ENCODE measurements at regions not wholly inside any gene's neighbourhood (a gene's known extent, or its start where the extent isn't known, plus 50 kb on each side); places are given as distances from the start of the nearest gene placed in this dataset.
A peak's percentile ranks its signal among the peaks of the same experiment; 100 is the strongest.

DNA sequence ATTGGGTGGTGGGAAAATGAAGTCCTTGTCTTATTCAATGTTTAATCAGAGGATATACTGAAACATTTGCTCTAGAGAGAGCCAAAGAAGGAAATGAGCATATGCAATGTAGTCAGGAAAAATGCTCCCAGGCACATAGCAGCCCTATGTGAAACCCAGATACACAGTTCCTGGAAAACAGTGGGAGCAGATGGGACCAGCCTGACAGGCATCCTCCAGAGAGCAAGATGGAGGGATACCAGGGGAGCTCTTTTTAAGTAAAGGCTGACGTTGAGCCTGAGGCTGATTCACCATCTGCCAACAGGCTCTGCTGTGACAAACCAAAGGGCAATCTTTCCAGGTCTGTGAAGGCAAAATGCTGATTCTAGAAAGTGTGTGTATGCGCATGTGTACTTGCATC, 559.4 kb upstream of the KIRREL3 start:
- no peak for DNase-seq

DNA sequence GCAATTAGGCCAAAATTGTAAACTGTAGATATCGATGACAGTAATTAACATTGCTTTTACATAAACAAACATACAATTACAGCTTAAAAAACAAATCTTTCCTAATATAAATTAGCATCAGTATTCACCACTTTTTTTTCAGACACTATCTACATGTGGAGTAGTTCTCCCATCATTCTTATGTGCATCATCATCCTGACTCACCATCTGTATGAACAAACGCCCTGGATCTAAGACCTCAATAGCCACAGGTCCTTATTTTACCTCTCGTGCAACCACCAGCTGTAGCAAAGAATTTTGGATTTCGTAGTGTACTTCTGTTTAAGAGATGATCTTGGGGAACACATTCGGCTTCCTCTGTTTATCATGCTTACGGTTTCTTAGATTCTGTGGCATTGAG, 551.9 kb upstream of the KIRREL3 start:
- DNase-seq = no peak

DNA sequence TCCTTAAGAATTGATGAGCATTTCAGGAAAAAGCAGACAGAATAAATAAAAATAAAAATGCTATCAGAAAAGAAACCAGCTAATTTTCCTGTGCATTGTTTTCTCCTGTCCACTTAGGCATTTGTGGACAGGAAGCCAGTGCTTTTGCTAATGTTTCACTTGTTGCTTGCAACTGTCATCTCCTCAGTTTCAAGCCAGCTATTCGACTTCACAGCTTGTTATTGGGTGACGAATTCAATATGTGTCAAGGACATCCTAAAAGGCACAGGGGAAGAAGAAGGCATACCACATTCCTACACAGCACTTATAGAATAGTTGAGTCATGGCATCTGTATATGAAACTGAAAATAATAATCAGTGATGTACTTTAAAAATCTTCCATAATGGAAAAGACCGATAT, 530.6 kb upstream of the KIRREL3 start:
- DNase-seq = no peak

DNA sequence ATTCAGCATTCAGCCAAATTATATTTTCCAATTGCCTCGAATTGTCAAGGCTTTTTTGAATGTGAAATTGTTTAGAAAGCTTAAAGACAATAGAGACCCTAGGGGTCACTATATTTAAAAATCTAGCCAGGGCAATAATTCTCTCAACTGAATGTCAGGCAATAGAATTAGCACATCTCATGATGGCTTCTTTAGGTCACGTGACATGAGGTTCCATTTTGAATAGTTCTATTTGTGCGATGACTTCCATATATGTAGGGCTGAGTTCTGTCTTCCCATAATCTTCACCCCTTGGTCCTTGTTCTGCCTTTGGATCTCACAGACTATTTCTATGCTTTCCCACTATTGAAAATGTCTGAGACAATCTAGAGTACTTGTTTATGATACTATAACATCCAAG, 527.7 kb upstream of the KIRREL3 start:
- no peak for DNase-seq

DNA sequence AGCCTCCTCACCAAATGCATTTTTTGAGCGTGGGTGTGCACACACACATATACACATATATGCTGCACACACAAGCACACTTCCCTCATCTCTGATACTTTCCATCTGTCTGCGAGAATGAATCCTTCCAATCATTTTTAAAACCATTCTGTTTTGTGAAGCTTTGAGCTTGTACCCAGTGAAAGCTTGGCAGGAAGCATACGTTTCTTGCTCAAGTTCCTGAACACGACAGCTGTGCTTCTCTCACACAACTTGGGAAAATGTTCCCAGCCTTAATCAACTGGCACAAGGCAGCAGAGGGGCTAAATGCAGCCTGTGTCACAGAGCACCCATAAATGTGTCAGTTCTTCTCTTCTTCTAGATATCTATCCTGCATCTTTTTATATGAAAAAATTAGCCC, 524.0 kb upstream of the KIRREL3 start:
- peak in 27 of 58 donors; percentile 4 to 54 (median 18) for DNase-seq

DNA sequence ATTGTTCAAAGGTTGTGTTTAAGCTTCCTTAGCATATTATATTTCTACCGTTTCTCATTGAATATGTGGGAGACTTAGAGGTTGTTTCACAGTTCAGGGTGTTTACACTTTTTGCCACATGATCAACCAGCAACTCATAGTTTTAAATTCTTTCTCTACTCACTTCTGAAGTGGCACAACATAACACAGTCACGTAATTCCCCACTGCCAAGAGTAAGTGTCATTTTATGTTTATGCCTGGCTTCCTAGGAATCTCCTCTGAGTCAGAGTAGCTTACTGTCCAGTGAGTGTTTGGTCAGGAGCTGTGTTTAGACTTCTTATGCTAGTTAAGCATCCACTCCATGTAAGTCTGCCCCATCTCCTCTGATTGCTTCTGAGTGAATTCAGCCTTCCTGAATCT, 520.8 kb upstream of the KIRREL3 start:
- no peak for DNase-seq

DNA sequence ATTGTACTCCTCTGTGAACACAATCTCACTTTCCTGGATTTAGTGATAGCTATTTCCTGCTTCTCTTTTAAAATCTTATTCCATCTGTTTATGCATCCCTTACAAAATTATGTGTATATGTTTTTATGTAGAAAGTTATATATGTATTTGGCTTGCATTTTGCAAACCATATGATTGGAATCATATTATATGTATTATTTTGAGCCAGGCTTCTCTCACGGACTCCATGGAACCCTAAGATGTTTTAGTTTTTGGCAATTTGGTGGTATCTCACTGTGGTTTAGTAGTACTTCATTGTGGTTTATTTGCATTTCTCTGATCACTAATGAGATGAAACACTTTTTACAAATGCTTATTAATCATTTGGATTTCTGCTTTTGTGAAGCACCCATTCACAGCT, 507.3 kb upstream of the KIRREL3 start:
- DNase-seq = no peak

DNA sequence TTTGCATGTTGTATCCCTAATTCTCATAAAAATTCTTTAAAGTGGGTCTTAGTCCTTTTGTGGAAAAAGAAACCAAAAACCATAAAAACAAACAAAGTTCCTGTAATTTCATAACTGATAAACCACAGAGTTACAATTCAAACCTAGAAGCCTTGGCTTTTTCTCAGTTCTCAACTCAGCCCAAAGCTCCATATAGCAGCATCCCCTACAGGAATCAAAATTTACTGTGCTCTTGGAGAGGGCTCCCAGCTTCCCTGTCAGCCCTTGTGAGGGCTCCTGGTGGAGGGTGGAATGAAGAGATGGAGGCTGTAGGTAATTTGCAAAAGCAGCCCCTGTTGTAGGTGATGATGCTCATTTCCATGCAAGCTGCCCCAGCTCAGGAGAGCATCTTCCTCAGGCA, 506.1 kb upstream of the KIRREL3 start:
- DNase-seq = no peak

DNA sequence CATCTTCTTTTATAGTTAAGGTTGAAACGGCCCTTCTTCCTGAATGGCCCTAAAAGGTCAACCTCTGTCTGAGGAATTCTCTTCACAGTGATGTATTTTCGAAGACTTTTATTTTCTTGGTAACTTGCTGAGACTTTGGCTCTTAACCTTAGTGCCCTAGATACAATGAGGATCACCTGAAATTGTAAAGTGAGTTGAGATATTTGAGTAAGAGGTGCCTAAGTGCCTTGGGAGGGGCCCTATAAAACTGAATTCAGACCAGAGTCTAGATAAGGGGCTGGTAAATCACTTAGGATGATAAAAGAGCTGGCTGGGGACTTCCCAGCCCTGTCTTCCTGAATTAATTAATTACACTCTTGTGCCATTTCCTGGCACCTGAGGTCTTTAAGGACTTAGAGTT, 505.6 kb upstream of the KIRREL3 start:
- no peak for DNase-seq

DNA sequence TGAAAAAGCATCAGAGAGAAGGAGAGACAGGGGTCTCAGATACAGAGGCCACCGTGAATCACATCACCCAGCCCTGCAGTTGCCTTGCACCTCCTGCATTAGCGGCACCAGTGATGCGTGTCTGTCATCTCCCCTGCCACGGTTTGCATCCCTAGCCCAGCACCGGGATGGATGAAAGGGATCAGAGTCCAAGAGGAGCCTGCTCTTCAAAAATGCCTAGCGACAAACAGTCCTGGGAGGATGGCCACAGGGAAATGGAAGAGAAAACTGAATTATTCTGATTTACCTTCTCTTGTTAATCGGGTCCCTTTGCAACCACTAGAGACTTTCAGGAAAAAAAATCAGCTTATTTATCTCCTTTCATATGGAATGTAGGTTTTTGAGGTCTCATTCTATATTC, 495.6 kb upstream of the KIRREL3 start:
- DNase-seq = no peak

DNA sequence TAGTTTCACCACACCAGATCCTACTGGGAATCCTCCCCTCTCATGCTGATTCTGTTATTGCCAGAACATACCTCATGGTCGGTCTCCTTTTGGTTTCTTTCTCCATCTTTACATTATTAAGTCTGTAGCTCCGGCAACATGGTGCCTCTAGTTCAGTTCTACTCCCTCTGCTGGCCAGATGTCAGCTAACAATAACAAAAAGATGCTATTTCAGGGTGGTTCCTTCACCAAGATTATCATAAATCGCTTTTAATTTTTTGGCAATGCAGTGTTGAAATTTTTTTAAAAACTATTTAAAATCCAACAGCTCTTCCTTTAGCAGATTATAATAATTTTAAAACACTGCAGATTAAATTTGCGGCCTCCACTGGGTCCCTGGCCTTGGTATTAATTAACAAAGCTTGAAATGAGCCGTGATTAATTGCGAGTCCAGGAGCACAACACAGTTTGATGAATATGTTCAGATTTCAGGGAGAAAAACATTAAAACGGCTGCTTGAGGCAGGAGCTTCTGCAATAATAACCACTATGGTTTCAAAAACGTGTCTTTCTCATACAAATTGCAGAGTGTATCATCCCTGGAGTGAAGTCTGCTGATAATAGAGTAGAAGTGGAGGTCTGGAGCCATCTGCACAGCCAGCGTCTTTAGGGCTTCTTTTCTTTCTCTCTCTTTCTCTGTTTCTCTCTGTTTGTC, 492.9 kb upstream of the KIRREL3 start:
- peak in 2 of 58 donors; percentile 7 for DNase-seq

DNA sequence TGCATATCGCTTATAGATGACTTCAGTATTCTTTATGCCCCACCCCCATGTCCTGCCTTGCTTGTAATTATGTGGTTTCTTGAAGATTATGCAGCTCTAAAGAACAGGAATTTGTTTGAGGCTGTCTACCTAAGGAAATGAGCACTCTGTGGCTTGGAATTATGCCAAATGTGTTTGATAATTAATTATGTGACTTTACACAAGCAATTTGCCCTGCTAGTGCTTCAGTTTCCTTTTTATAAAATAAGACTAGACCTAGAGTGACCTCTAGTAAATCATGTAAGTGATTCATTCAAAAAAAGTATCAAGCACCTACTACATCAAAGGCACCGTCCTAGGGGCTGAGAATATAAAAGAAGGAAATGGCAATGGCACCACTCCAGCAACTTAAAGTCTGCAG, 491.5 kb upstream of the KIRREL3 start:
- no peak for DNase-seq

DNA sequence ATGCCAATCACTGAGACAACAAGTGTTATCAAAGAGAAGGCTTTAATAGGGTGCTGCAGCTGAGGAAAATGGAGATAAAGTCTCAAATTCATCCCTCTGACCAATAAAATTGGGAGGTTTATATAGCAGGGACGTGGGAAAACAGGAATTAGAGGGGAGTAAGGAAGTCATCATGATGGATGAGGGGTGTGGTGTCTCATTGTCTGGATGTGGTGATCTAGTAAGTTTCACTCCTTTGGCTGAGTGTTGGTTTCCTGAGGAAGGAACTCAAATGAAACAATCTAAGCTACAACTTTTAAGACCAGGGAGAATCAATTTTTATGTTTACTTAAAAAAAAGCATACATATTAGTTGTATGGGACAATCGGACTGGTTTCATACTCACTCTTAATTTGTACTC, 491.0 kb upstream of the KIRREL3 start:
- DNase-seq = no peak

DNA sequence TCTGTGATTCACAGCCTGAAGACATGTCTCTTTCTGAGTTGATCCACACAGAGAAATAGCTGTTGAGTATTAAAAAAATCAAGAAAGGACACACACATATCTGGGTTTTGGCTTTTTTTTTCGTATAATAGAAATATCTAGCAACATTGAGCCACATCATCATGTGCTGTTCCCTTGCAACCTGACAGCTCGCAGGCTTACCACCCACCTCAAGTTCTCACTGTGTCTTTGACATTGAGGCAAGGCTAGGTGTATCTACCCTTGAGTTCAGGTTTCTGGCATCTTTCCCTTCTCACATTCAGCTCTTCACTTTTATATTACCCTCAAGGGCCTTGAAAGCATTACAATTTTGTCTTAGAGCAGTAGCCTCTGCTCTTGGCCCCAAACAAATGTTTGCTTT, 490.3 kb upstream of the KIRREL3 start:
- DNase-seq = no peak

DNA sequence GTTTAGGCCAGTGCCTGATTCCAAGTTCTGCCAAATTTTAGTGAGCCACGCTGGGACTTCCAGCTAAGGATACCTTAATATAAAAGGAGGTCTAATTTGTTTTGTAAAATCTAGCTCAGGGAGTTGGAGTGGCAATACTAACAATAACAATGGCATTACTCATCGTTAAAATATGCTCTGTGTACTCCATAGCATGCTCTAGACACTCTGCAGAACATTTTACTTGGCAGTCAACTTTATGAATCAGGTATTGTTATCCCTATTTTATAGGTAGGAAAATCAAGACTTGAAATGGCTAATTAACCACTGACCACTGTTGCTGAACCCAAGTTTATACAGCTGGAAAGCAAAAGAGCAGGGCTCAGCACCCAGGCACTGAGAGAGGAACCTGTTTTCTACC, 485.0 kb upstream of the KIRREL3 start:
- no peak for DNase-seq

DNA sequence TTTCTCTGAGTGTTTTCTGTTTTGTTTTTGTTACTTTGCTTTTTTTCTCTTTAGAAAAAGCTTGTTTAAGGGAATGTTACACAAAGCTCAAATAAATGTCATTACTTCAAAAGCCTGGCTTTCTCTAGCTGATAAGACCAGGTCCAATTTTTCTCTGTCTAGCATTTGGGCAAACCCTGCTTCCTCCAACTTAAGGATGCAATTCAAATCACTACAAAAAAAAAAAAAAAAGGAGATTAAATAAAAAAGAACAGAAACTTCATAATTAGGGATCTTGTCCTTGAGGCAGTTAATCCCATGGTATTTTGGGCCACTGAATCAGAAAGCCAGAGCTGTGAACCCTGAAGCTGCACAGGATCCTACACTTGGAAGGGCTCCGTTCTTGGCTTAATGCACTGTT, 480.8 kb upstream of the KIRREL3 start:
- no peak for DNase-seq

DNA sequence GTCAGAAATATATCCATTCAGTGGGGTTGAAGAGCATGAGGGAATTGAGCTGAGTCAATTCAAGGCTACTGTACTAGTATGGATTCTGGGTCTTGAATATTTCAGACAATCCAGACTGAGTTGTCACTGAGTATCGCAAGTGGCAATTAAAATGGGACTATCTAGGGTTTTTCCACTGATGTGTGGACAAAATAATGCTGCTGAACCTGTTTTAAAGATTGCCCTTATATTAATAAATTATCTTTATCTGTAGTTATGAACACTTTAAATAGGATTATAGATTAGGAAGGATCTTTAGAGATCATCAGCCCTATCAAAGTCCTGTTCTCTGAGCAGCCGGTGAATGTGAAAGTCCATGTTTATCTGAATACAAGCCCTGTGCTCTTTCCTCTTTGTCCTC, 478.3 kb upstream of the KIRREL3 start:
- no peak for DNase-seq

DNA sequence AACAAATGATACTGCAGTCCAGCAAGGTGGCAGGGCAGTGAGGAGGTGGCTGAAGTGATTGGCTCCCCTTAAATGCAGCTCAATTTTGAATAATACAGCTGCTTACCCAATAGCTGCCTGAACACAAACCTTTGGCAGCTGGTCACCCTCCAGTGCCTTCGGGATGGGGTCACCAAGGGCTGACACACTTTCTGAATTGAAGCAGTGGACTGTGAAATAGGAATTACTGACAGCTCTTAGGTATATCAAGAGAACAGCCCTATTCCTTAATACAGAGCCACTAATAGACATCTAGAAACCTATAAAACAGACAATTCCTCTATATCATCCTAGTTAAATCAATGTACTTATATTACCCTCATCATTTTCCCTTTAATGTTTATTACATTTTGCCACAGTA, 474.2 kb upstream of the KIRREL3 start:
- no peak for DNase-seq

DNA sequence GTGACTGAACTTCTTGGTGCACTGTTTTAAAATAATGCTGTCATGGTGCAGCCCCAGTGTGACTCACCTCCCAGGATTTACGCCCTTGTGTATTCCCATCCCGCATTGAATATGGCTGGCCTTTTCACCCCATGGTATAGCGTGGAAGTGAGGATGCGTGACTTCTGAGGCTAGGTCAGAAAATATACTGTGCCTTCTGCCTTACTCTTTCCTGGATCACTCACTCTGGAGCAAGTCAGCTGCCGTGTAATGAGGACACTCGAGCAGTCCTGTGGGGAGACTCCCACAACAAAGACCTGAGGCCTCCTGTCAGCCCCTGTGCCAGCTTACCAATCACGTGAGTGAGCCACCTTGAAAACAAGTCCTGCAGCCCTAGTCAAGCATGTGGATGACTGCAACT, 471.9 kb upstream of the KIRREL3 start:
- no peak for DNase-seq

DNA sequence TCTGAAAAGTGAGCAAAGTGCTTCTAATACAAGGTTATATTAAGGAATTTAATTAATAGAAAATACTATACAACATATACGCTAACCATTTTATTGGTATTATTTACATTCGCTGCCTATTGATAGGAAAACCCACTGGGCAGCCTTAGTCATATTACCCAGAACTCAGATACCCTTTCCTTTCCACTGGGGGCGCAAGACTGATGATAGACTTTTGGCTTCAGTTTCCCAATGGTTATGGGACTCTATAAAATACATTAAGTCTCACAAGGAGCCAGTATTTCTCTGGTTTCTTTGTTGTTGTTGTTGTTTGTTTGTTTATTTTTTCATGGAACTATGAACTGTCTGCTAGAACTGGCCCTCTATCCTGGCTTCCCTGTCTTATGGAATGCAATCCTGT, 471.1 kb upstream of the KIRREL3 start:
- no peak for DNase-seq

DNA sequence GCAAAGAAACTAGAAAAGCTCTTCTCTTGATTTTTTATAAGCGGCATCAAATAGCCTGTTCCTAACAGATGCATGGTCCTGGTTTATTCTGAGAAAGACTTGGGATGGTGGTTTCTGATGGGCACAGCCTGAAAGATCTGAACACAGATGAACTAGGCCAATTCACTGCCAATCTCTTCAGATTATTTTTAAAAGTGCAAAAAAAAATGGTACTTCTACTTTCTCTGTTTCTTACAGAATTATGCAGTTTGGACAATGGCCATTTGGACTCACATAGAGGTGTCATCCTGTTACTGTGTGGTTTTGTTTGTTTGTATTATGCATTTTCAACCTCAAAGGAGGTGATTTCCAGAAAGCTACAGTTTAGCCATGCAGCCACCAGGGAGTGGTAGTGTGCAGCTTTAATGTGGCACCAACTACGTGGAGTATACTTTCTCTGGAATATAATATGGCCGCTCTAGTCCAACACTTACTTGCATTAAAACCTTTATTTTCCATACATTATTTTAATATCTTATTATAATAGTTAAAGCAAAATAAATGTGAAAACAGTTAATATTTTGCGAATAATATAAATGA, 469.8 kb upstream of the KIRREL3 start:
- DNase-seq = no peak

DNA sequence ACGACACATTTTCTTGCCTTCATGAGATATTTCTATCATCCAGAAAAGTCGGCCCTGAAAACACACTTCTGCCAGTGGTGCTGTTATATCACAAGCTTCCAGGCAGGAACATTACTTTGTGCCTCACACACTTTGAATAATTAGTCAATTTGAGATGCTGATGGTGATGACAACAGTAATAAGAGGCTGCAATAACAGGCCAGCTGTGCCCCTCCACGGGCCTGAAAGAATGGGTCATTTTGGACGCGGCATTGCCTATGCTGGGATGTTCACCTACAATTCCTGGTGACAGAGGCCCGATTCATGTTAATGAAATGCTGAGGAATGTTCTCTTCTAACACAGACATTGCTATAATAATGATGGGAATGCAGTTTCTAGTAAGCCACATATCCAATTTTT, 463.8 kb upstream of the KIRREL3 start:
- DNase-seq = no peak

DNA sequence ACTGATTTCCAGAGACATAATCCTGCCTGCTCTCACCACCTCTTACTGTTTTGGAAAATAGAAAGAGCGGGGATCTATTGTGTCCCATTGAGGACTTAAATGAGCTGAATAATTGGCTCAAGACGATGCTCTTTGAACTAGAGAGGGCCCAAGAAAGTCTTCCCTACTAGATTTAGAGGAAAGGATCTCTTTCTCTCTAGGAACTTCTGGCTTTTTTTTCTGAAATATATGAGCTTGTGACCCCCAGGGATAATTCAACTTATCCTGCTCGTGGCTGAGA, 461.4 kb upstream of the KIRREL3 start:
- DNase-seq = no peak
